ENCODE measurements at regions not wholly inside any gene's neighbourhood (a gene's known extent, or its start where the extent isn't known, plus 50 kb on each side); places are given as distances from the start of the nearest gene placed in this dataset.

DNA sequence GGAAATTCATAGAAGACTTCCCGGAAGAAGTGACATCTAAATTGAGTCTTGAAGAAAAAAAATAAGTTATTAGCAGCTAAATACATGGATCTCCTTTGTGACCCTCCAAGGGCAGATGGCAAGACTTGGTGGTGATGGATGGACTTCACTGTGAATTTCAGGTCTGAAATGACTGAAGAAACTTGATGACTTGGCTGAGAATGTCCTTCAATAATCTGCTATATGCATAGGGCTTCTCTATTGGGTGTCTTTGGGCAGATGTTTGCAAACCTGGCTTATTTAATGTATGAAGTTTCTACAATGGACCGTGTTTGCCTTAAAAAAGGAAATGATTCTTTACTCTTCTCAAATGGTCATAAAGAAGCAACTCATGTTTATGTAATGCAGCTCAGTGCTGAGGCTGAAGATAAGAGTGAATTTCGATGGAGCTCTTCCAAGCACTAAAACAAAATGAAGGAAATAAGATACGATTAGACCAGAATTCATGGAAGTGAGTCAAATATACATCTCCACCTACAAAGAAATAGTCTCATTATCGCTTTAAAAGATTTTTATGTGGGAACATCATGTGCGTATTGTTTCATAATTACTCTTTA lies 116.6 kb upstream of the WDR11 start:
- no peak for TF ChIP-seq POLR2A (IDR thresholded peaks at IDR 0.05)
- no peak for TF ChIP-seq POLR2AphosphoS5 (IDR thresholded peaks at IDR 0.05)
- TF ChIP-seq, protein P1, sequence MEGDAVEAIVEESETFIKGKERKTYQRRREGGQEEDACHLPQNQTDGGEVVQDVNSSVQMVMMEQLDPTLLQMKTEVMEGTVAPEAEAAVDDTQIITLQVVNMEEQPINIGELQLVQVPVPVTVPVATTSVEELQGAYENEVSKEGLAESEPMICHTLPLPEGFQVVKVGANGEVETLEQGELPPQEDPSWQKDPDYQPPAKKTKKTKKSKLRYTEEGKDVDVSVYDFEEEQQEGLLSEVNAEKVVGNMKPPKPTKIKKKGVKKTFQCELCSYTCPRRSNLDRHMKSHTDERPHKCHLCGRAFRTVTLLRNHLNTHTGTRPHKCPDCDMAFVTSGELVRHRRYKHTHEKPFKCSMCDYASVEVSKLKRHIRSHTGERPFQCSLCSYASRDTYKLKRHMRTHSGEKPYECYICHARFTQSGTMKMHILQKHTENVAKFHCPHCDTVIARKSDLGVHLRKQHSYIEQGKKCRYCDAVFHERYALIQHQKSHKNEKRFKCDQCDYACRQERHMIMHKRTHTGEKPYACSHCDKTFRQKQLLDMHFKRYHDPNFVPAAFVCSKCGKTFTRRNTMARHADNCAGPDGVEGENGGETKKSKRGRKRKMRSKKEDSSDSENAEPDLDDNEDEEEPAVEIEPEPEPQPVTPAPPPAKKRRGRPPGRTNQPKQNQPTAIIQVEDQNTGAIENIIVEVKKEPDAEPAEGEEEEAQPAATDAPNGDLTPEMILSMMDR (IDR thresholded peaks at IDR 0.05) = no peak
